HUES64 (cell line): ENCODE measurements at regions not wholly inside any gene's neighbourhood (a gene's known extent, or its start where the extent isn't known, plus 50 kb on each side); places are given as distances from the start of the nearest gene placed in this dataset.

ENCODE experiments used
- H3K27ac ChIP-seq: 2 replicates; pipeline ENCODE4 v1.7.0; 2013; ENCODE audit warnings: low read depth, low read length, inconsistent platforms
- H3K27me3 ChIP-seq: 2 replicates; pipeline ENCODE4 v1.6.1; 2013; ENCODE audit warnings: mild to moderate bottlenecking, low read length; ENCODE audit not compliant: insufficient read depth
- H3K36me3 ChIP-seq: 2 replicates; pipeline ENCODE4 v1.6.1; 2013; ENCODE audit warnings: mild to moderate bottlenecking, low read length; ENCODE audit not compliant: insufficient read depth
- H3K4me1 ChIP-seq: 2 replicates; pipeline ENCODE4 v1.6.1; 2013; ENCODE audit warnings: mild to moderate bottlenecking, low read length, moderate library complexity; ENCODE audit not compliant: insufficient read depth
- H3K4me3 ChIP-seq: 2 replicates; pipeline ENCODE4 v1.5.1; 2013; ENCODE audit warnings: mild to moderate bottlenecking, low read length, moderate library complexity
- H3K9ac ChIP-seq: 2 replicates; pipeline ENCODE4 v1.6.1; 2013; ENCODE audit warnings: mild to moderate bottlenecking, low read depth, low read length
- H3K9me3 ChIP-seq: 2 replicates; pipeline ENCODE4 v1.6.1; 2013; ENCODE audit warnings: low read depth, low read length; ENCODE audit not compliant: insufficient read depth
- WGBS: fragments of 150-250, 120-280 bp; methylation state at CpG from one replicate; pipeline ENCODE4 v1.1.7; 2013; ENCODE audit warnings: missing lambda C conversion rate; 5-methylcytosine and 5-hydroxymethylcytosine counted together

DNA sequence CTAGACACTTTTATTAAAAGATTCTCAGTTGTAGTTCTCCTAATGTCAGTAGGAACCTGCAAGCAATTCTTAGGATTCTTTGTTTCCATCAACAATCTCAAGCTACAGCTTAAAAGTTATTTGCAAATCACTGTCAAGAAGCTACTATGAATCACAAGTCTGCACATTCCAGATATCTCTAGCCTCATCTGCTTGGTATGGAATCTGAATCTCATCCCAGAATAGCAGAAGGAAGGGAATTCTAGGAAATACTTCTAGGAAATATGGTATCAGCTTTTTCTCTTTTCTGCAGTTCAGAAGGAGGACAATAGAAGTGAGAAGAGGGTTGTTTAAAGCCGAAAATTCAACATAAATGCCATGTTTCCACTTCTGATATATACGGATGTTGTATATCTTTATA, 792.2 kb upstream of the CDH9 start:
- Histone ChIP-seq H3K27ac (no peak overlapping the region), H3K4me1 (no peaks in the 10 kb centered on the region), H3K4me3 (no peak overlapping the region), H3K27me3 (no peaks in the 10 kb centered on the region), H3K9me3 (no peaks in the 10 kb centered on the region), H3K9ac (no peak overlapping the region), H3K36me3 (no peaks in the 10 kb centered on the region)
- no CpG with 5 or more reads among the region's 2 CpGs for WGBS

DNA sequence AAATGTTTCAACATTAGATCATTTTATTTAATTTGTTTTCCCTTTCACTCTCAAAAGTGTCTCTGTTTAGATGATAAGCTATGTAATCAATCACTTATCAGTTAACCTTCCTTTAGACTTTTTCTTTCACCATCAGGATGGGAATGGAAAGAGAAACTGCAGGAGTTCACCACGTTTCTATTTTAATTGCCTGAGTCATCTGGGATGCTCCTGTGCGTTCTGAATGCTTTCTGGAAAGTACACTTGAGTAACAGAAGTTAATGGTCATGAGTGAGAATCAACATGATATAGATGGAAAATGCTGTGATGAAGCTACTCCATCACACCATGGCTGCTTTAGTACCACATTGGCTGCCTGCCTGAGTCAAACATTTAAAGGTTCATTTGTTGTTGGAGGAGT, 783.3 kb upstream of the CDH9 start:
- H3K9me3 ChIP-seq = no peaks in the 10 kb centered on the region
- 87% methylated on average over 2 of the region's 2 CpGs for WGBS

DNA sequence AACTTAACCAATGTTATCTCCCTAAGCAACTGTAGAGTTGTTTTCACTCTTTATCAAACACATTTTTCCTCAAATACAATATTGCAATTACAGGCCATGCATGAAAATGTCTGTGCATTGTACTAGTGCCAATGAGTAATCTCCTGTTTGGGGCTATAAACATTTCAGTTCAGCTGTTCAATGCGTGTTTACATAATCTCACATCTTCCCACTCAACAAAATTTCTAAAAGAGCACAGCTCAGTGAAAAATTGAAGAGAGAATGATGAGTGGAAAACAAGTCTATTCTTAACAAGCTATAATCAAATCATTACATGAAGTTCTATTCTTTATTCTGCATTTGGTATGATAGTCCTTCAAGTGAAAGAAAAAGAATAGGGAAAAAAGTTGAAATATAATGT, 780.5 kb upstream of the CDH9 start:
- no peaks in the 10 kb centered on the region for H3K36me3 ChIP-seq
- H3K4me1 ChIP-seq = no peaks in the 10 kb centered on the region
- WGBS = 80% methylated on average over 1 of the region's 1 CpG
- H3K27ac ChIP-seq = no peak overlapping the region
- no peaks in the 10 kb centered on the region for H3K9me3 ChIP-seq
- H3K4me3 ChIP-seq = no peak overlapping the region
- H3K27me3 ChIP-seq = no peaks in the 10 kb centered on the region
- no peak overlapping the region for H3K9ac ChIP-seq

More for the DNA sequence above, 783.3 kb upstream of the CDH9 start:
- Histone ChIP-seq H3K36me3 (no peaks in the 10 kb centered on the region), H3K4me1 (no peaks in the 10 kb centered on the region), H3K27me3 (no peaks in the 10 kb centered on the region), H3K4me3 (no peak overlapping the region), H3K9ac (no peak overlapping the region), H3K27ac (no peak overlapping the region)

DNA sequence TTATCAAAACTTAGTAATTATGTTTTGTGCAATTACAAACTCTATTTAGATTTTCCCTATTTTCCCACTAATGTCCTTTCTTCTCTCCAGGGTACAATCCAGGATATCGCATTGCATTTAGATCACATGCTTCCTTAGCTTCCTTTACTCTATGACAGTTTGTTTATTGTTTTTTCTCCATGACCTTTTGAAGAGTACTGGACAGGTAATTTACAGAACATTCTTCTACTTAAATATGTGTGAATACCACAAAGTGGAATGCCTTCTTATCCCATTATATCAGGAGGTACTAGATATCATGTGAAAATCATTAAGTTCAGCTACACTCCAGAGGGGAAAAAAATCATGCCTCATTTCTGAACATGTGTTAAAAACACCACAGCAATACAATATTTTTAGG, 776.6 kb upstream of the CDH9 start:
- WGBS = 0% methylated on average over 1 of the region's 1 CpG
- Histone ChIP-seq H3K36me3 (no peaks in the 10 kb centered on the region), H3K27ac (no peak overlapping the region), H3K9ac (no peak overlapping the region), H3K9me3 (no peaks in the 10 kb centered on the region), H3K4me1 (no peaks in the 10 kb centered on the region), H3K4me3 (no peak overlapping the region), H3K27me3 (no peaks in the 10 kb centered on the region)

DNA sequence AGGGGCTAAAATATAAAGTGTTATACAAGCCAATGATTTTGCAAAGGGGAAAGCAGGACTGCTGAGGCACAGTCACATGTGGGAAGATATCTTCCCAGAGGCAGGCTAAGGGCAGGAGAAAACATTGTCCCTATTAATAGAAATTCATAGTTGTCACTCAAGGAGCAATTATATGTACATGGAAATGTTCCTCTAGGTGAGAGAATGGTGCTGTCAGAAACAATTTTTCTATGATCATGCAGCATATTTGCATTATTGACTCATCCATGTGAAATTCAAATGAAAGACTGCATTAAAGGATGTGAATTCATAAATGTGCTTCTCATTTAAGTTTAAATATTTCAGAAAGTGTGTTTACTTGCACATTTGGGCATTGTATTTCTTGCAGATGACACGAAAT, 775.9 kb upstream of the CDH9 start:
- no peak overlapping the region for H3K4me3 ChIP-seq
- H3K27ac ChIP-seq = no peak overlapping the region
- H3K27me3 ChIP-seq = no peaks in the 10 kb centered on the region
- no peaks in the 10 kb centered on the region for H3K9me3 ChIP-seq
- H3K36me3 ChIP-seq = no peaks in the 10 kb centered on the region
- H3K9ac ChIP-seq = no peak overlapping the region
- 100% methylated on average over 1 of the region's 1 CpG for WGBS
- no peaks in the 10 kb centered on the region for H3K4me1 ChIP-seq

DNA sequence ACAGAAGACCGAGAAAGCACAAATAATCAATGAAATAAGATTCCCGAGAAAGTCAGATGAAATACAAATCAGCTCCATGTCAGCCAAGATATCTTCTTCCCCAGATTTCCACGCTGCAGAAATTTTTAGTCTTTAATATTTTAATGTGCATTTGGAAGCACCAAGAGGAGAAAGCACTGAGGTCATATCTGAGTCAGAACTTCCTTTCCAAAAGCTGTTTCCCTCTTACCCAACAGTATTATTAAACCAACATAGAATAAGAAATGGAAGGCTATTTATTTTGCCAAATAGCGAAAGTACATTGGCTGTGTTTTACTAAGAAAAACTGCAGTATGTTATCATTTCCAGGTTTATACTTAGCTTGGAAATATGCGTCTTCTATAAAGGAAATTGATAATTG, 772.1 kb upstream of the CDH9 start:
- no peaks in the 10 kb centered on the region for H3K27me3 ChIP-seq
- no peak overlapping the region for H3K9ac ChIP-seq
- H3K4me1 ChIP-seq = no peaks in the 10 kb centered on the region
- H3K4me3 ChIP-seq = no peak overlapping the region
- H3K36me3 ChIP-seq = no peaks in the 10 kb centered on the region
- no peak overlapping the region for H3K27ac ChIP-seq
- no peaks in the 10 kb centered on the region for H3K9me3 ChIP-seq
- 96% methylated on average over 3 of the region's 5 CpGs for WGBS

DNA sequence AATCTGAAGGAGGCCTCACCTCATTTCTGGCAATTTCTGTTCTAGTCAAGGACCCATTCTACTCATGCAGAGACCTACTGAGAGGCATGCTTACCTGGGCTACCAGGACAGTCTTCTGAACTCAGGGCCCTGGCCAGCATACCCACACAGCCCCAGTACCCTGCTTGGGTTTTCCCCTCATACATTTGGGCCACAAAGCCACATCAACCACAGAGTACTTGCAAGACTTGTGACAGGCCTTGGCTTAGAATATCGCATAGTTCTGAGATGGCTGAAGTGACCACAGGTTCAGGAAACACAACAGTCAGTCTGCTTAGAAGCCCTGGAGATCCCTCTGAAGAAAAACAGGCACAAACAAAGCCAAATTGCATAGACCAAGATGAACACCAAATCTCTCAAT, 758.8 kb upstream of the CDH9 start:
- no peaks in the 10 kb centered on the region for H3K9me3 ChIP-seq
- H3K36me3 ChIP-seq = no peaks in the 10 kb centered on the region
- no peak overlapping the region for H3K27ac ChIP-seq
- WGBS = 95% methylated on average over 1 of the region's 1 CpG
- H3K4me1 ChIP-seq = no peaks in the 10 kb centered on the region
- H3K9ac ChIP-seq = no peak overlapping the region
- H3K4me3 ChIP-seq = no peak overlapping the region
- no peaks in the 10 kb centered on the region for H3K27me3 ChIP-seq

DNA sequence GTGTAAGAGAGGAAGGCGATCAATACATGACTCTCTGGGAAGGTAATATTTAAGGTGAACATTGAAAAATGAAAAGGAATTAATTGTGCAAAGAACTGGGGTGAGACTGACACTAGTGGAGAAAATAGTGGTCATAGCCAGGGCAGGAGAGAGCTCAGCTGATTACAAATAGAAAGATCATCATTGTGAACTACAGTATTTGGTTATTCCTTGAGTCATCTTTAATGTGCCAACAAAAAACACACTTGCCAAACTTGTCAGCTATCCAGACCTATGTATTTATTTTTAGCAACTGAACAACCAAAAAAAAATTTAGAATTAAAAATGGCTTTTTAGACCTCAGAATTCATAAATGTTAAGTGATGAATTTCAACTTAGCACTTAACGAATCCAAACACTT, 749.8 kb upstream of the CDH9 start:
- 92% methylated on average over 1 of the region's 2 CpGs for WGBS
- Histone ChIP-seq H3K4me3 (no peak overlapping the region), H3K36me3 (no peaks in the 10 kb centered on the region), H3K4me1 (no peaks in the 10 kb centered on the region), H3K27me3 (no peaks in the 10 kb centered on the region), H3K9me3 (no peaks in the 10 kb centered on the region), H3K27ac (no peak overlapping the region), H3K9ac (no peak overlapping the region)

DNA sequence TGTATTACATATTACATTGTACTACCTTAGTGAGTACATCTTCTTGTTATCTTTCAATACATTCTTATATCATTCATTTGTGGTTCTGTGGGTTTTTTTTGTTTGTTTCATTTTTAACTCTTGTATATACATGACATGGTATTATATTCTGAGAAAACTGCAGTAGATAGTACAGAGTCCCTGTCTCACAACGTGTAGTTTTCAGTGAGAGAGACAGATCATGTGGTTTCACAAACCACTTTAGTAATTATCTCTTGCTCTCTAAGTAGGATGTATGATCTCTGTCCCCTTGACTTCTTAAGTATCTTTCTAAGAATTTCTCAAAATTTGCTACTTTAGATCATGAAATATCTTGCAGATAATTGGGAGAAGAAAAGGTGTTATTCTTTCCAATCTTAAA, 745.9 kb upstream of the CDH9 start:
- Histone ChIP-seq H3K4me1 (no peaks in the 10 kb centered on the region), H3K9me3 (no peaks in the 10 kb centered on the region), H3K36me3 (no peaks in the 10 kb centered on the region), H3K27ac (no peak overlapping the region), H3K4me3 (no peak overlapping the region), H3K9ac (no peak overlapping the region), H3K27me3 (no peaks in the 10 kb centered on the region)
- WGBS = 83% methylated on average over 1 of the region's 1 CpG

DNA sequence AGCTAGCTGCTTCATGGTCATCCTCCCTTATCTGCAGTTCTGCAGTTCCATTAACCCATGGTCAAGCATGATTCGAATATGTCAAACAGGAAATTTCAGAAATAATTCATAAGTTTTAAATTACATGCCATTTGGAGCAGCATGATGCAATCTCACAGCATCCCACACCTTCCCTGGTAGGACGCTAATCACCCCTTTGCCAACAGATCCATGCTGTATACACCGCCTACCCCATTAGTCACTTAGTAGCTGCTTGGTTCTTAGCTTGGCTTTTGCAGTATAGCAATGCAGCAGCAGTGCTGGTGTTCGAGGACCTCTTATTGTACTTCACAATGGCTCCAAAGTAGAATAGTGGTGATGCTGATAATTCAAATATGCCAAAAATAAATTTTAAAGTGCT, 739.7 kb upstream of the CDH9 start:
- Histone ChIP-seq H3K27me3 (no peaks in the 10 kb centered on the region), H3K36me3 (no peaks in the 10 kb centered on the region), H3K9ac (no peak overlapping the region), H3K4me1 (no peaks in the 10 kb centered on the region), H3K9me3 (no peaks in the 10 kb centered on the region), H3K27ac (no peak overlapping the region), H3K4me3 (no peak overlapping the region)
- WGBS = 97% methylated on average over 3 of the region's 4 CpGs

DNA sequence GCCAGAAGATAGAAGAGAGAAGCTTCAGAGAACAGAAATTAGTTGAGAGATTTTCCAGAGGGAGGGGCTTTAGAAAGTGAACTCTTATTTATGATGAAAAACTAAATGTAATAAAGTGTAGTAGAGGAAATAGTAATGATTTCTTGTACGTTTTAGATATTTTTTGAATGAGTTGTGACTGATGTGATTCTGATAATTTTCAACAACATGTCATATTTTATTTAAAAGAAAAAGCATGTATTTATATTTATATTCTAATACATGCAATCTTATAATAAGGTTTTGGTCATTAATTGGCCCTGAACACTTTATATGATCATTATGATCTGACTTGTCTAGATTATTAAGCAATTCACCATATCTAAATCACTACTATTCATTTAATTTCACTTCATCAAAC, 735.2 kb upstream of the CDH9 start:
- no peak overlapping the region for H3K4me3 ChIP-seq
- no peaks in the 10 kb centered on the region for H3K27me3 ChIP-seq
- H3K9ac ChIP-seq = no peak overlapping the region
- H3K4me1 ChIP-seq = no peaks in the 10 kb centered on the region
- H3K36me3 ChIP-seq = no peaks in the 10 kb centered on the region
- 91% methylated on average over 1 of the region's 1 CpG for WGBS
- no peaks in the 10 kb centered on the region for H3K9me3 ChIP-seq
- H3K27ac ChIP-seq = no peak overlapping the region

DNA sequence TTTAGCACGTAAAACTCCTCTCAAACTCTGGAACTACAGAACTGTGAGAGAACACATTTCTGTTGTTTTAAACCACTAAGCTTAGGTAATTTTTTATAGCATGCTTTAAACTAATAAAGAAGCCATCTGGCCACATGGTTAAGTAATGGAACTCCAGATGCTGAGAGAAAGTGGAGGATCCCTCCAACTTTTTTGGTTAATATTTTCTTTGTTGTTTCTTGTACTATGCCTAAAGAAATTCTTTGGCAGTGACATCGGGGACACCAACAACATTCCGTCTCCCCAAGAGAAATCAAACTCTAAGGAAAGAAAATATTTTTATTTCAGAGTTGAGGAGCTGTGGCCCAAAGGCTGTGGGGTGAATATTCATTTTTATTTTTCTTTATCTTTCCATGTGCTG, 734.8 kb upstream of the CDH9 start:
- no peaks in the 10 kb centered on the region for H3K27me3 ChIP-seq
- H3K9me3 ChIP-seq = no peaks in the 10 kb centered on the region
- H3K36me3 ChIP-seq = no peaks in the 10 kb centered on the region
- H3K27ac ChIP-seq = no peak overlapping the region
- H3K4me1 ChIP-seq = no peaks in the 10 kb centered on the region
- H3K4me3 ChIP-seq = no peak overlapping the region
- WGBS = 92% methylated on average over 1 of the region's 3 CpGs
- no peak overlapping the region for H3K9ac ChIP-seq
